Cardiac muscle cell (in vitro differentiated cells and primary cell): ENCODE measurements at regions not wholly inside any gene's neighbourhood (a gene's known extent, or its start where the extent isn't known, plus 50 kb on each side); places are given as distances from the start of the nearest gene placed in this dataset.
"Not testable (repeated sequence)": the region's sequence is repeated elsewhere in the genome, so short reads cannot be mapped to it uniquely, and the experiment has no call there.

Source experiments
- DNase-seq, 2 donors: peaks; one replicate each; pipeline versions ENCODE4 v3.0.0 to v3.0.0-alpha.2; 2010 to 2017; ENCODE audit warnings: low read depth in 1 of 2, low spot score in 1 of 2
- H3K27ac ChIP-seq: fragments of 200-600 bp; sonication (generic); 2 replicates; pipeline ENCODE4 v1.5.1; 2016
- H3K27me3 ChIP-seq: fragments of 200-600 bp; sonication (generic); 2 replicates; pipeline ENCODE4 v1.6.0; 2016; ENCODE audit warnings: control low read depth
- H3K36me3 ChIP-seq: fragments of 200-600 bp; sonication (generic); 2 replicates; pipeline ENCODE4 v1.5.1; 2016; ENCODE audit warnings: control low read depth
- H3K4me1 ChIP-seq: fragments of 200-600 bp; sonication (generic); 2 replicates; pipeline ENCODE4 v1.8.1; 2017; ENCODE audit warnings: low read depth, mild to moderate bottlenecking, mixed run types
- H3K4me3 ChIP-seq: fragments of 200-600 bp; sonication (generic); 2 replicates; pipeline ENCODE4 v1.5.1; 2016; ENCODE audit warnings: mild to moderate bottlenecking
- H3K9me3 ChIP-seq: fragments of 200-600 bp; sonication (generic); 2 replicates; pipeline ENCODE4 v1.5.1; 2017; ENCODE audit warnings: low read depth, mild to moderate bottlenecking, control low read depth
- CTCF ChIP-seq: IDR thresholded peaks from 2 replicates; pipeline ENCODE4 v1.5.1; 2012; ENCODE audit warnings: low read depth, mild to moderate bottlenecking, low read length

GRCh38 chr6:168803874-168804273, 362.9 kb downstream of the SMOC2 start:
- Histone ChIP-seq H3K27me3 (no peaks in the 10 kb centered on the region), H3K4me1 (no peaks in the 10 kb centered on the region), H3K9me3 (no peaks in the 10 kb centered on the region), H3K27ac (no peak overlapping the region), H3K4me3 (no peak overlapping the region), H3K36me3 (no peaks in the 10 kb centered on the region)
- DNase-seq, result no peak
- TF ChIP-seq CTCF, result no peak

GRCh38 chr6:168799067-168799466, 358.1 kb downstream of the SMOC2 start:
- Histone ChIP-seq H3K27me3 (no peaks in the 10 kb centered on the region), H3K4me3 (no peak overlapping the region), H3K9me3 (peaks cover 3% of the 10 kb centered on the region), H3K27ac (no peak overlapping the region), H3K36me3 (no peaks in the 10 kb centered on the region), H3K4me1 (no peaks in the 10 kb centered on the region)
- TF ChIP-seq CTCF, result no peak
- DNase-seq, result no peak

GRCh38 chr6:168796106-168796505, 355.1 kb downstream of the SMOC2 start:
- Histone ChIP-seq H3K27ac (no peak overlapping the region), H3K9me3 (peaks cover 3% of the 10 kb centered on the region), H3K27me3 (no peaks in the 10 kb centered on the region), H3K36me3 (no peaks in the 10 kb centered on the region), H3K4me3 (no peak overlapping the region), H3K4me1 (no peaks in the 10 kb centered on the region)
- TF ChIP-seq CTCF, result no peak
- no peak for DNase-seq

- H3K4me3 ChIP-seq, DNase-seq, H3K36me3 ChIP-seq, H3K27me3 ChIP-seq, H3K27ac ChIP-seq, H3K9me3 ChIP-seq, H3K4me1 ChIP-seq: not testable (repeated sequence)
Observed at GRCh38 chr6:168795611-168796010, 354.6 kb downstream of the SMOC2 start.

- Histone ChIP-seq H3K36me3 (no peaks in the 10 kb centered on the region), H3K27me3 (no peaks in the 10 kb centered on the region), H3K9me3 (peaks cover 3% of the 10 kb centered on the region), H3K27ac (no peak overlapping the region), H3K4me3 (no peak overlapping the region), H3K4me1 (no peaks in the 10 kb centered on the region)
- no peak for DNase-seq
- TF ChIP-seq CTCF, result no peak
Observed at GRCh38 chr6:168794491-168794890, 353.5 kb downstream of the SMOC2 start.

- H3K27me3 ChIP-seq, result no peaks in the 10 kb centered on the region
- no peak for TF ChIP-seq CTCF
- H3K4me3 ChIP-seq, result no peak overlapping the region
Observed at GRCh38 chr6:168793649-168794048, 352.7 kb downstream of the SMOC2 start.

More at GRCh38 chr6:168793649-168794048, 352.7 kb downstream of the SMOC2 start:
- H3K9me3 ChIP-seq, result peaks cover 3% of the 10 kb centered on the region
- no peaks in the 10 kb centered on the region for H3K36me3 ChIP-seq
- DNase-seq, result no peak
- no peak overlapping the region for H3K27ac ChIP-seq
- H3K4me1 ChIP-seq, result no peaks in the 10 kb centered on the region
